ENCODE measurements at regions not wholly inside any gene's neighbourhood (a gene's known extent, or its start where the extent isn't known, plus 50 kb on each side); places are given as distances from the start of the nearest gene placed in this dataset.

DNA sequence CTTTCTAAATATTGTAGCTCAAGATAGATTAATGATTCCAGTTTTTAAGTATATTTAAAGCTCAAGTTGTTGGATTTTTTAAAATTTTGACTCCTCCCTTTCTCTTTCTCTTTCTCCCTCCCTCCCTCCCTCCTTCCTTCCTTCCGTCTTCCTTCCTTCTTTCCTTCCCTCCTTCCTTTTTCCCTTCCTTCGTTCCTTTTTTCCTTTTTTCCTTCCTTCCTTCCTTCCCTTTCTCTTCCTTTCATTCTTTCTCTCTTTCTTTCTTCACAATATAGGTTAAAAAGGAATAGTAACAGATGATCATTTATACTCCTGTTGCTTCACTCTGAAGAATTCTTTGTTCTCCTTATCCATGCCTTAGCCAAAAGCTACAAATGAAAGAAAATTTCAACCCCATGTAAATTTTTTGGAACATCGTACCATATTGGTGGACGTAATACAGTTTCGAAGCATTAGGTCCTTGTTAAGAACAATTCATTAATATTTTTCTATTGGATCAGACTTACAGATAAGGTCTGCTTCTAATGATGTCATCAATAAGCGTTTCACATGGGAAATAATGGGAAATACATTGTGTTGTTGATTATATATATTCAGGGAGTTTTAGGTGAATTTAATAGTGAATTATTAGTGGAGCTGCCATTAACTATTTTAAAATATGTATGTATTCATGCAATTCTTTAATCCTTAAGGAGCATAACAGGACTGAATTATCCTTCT is 139.6 kb upstream of the SLC35B3 start:
- intact Hi-C loops (cut with micrococcal nuclease; ENCODE audit: unreplicated experiment) (no loop called here), in situ Hi-C loops (cut with HindIII; ENCODE audit: low pct_unique_long_range_greater_than_20kb, low sequenced_read_pairs) (no loop called here)
- TF ChIP-seq TCF7L2 (IDR thresholded peaks at IDR 0.05; ENCODE audit: low read depth, low read length) (no peak), SIN3A (IDR thresholded peaks at IDR 0.05; ENCODE audit: borderline replicate concordance, insufficient read depth, low read depth, low read length) (no peak)
- TF ChIP-seq, protein P1, sequence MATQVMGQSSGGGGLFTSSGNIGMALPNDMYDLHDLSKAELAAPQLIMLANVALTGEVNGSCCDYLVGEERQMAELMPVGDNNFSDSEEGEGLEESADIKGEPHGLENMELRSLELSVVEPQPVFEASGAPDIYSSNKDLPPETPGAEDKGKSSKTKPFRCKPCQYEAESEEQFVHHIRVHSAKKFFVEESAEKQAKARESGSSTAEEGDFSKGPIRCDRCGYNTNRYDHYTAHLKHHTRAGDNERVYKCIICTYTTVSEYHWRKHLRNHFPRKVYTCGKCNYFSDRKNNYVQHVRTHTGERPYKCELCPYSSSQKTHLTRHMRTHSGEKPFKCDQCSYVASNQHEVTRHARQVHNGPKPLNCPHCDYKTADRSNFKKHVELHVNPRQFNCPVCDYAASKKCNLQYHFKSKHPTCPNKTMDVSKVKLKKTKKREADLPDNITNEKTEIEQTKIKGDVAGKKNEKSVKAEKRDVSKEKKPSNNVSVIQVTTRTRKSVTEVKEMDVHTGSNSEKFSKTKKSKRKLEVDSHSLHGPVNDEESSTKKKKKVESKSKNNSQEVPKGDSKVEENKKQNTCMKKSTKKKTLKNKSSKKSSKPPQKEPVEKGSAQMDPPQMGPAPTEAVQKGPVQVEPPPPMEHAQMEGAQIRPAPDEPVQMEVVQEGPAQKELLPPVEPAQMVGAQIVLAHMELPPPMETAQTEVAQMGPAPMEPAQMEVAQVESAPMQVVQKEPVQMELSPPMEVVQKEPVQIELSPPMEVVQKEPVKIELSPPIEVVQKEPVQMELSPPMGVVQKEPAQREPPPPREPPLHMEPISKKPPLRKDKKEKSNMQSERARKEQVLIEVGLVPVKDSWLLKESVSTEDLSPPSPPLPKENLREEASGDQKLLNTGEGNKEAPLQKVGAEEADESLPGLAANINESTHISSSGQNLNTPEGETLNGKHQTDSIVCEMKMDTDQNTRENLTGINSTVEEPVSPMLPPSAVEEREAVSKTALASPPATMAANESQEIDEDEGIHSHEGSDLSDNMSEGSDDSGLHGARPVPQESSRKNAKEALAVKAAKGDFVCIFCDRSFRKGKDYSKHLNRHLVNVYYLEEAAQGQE (IDR thresholded peaks at IDR 0.05; ENCODE audit: insufficient read depth in 1 of 2, low read depth in 2 of 2, low read length in 1 of 2): no peak
- H3K4me1 ChIP-seq (ENCODE audit: control insufficient read depth, insufficient read depth, low read length): no peaks in the 10 kb centered on the region
- no peaks in the 10 kb centered on the region for H3K9me3 ChIP-seq (ENCODE audit: control insufficient read depth, insufficient read depth, low read depth, low read length)
- H3K36me3 ChIP-seq (ENCODE audit: control insufficient read depth, insufficient read depth, low read length): no peaks in the 10 kb centered on the region
- POLR2A ChIA-PET: interaction anchor here (0.5 kb wide), 1 partner anchor 12 kb away, joined by 3 read pairs; no protein-coding TSS in a partner anchor
- H3K27ac ChIP-seq (ENCODE audit: low read length): no peak overlapping the region
- CTCF ChIA-PET: no interaction called here
- DNase-seq (ENCODE audit: low read depth, low spot score) (no peak), ATAC-seq (no peak)
- H3K27me3 ChIP-seq (ENCODE audit: control insufficient read depth, insufficient read depth, low read length): no peaks in the 10 kb centered on the region
- no TSS peak for BruUV-seq (replicated peaks)
- H3K4me3 ChIP-seq (ENCODE audit: low read depth in 2 of 2, low read length in 2 of 2): no peak overlapping the region

DNA sequence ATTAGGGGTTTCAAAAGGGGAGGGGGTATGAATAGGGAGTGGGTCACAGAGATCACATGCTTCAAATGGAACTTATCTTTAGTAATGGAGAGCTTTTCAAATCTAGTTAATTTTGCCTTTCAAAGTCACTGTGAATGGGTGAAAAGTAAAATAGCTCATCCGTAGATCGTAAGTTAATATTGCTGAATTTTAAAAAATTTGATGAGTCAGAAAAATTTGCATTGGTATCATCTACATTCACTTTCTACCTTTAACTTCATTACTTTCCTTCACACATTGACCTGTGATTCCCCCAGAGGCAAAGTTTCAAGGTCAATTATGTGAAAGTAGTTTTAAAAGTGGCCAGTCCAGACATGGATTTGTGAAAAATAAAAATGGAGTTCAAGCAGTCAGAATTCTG is 139.0 kb upstream of the SLC35B3 start:
- no peak for ATAC-seq
- no peaks in the 10 kb centered on the region for H3K36me3 ChIP-seq (ENCODE audit: control insufficient read depth, insufficient read depth, low read length)
- H3K4me3 ChIP-seq (ENCODE audit: low read depth in 2 of 2, low read length in 2 of 2): no peak overlapping the region
- CTCF ChIA-PET: no interaction called here
- BruUV-seq (replicated peaks): no TSS peak
- H3K9me3 ChIP-seq (ENCODE audit: control insufficient read depth, insufficient read depth, low read depth, low read length): no peaks in the 10 kb centered on the region
- intact Hi-C loops (cut with micrococcal nuclease; ENCODE audit: unreplicated experiment) (no loop called here), in situ Hi-C loops (cut with HindIII; ENCODE audit: low pct_unique_long_range_greater_than_20kb, low sequenced_read_pairs) (no loop called here)
- POLR2A ChIA-PET: no interaction called here
- DNase-seq (ENCODE audit: low read depth, low spot score): no peak
- H3K4me1 ChIP-seq (ENCODE audit: control insufficient read depth, insufficient read depth, low read length): no peaks in the 10 kb centered on the region
- no peaks in the 10 kb centered on the region for H3K27me3 ChIP-seq (ENCODE audit: control insufficient read depth, insufficient read depth, low read length)
- TF ChIP-seq SIN3A (IDR thresholded peaks at IDR 0.05; ENCODE audit: borderline replicate concordance, insufficient read depth, low read depth, low read length) (no peak), POLR2AphosphoS5 (IDR thresholded peaks at IDR 0.05; ENCODE audit: low read depth, low read length) (no peak), TCF7L2 (IDR thresholded peaks at IDR 0.05; ENCODE audit: low read depth, low read length) (no peak)
- TF ChIP-seq, protein P2, sequence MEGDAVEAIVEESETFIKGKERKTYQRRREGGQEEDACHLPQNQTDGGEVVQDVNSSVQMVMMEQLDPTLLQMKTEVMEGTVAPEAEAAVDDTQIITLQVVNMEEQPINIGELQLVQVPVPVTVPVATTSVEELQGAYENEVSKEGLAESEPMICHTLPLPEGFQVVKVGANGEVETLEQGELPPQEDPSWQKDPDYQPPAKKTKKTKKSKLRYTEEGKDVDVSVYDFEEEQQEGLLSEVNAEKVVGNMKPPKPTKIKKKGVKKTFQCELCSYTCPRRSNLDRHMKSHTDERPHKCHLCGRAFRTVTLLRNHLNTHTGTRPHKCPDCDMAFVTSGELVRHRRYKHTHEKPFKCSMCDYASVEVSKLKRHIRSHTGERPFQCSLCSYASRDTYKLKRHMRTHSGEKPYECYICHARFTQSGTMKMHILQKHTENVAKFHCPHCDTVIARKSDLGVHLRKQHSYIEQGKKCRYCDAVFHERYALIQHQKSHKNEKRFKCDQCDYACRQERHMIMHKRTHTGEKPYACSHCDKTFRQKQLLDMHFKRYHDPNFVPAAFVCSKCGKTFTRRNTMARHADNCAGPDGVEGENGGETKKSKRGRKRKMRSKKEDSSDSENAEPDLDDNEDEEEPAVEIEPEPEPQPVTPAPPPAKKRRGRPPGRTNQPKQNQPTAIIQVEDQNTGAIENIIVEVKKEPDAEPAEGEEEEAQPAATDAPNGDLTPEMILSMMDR (IDR thresholded peaks at IDR 0.05): no peak
- TF ChIP-seq, protein P1 (IDR thresholded peaks at IDR 0.05; ENCODE audit: insufficient read depth in 1 of 2, low read depth in 2 of 2, low read length in 1 of 2): no peak
- no peak overlapping the region for H3K27ac ChIP-seq (ENCODE audit: low read length)

Data from Panc1 (cell line).